HG02678 (cell line): ENCODE measurements at regions not wholly inside any gene's neighbourhood (a gene's known extent, or its start where the extent isn't known, plus 50 kb on each side); places are given as distances from the start of the nearest gene placed in this dataset.

Experiments
- ATAC-seq: cut with Tn5 transposase; IDR thresholded peaks from one replicate; pipeline ENCODE4 v1.9.1; 2021; ENCODE audit warnings: mild to moderate bottlenecking, moderate library complexity; ENCODE audit not compliant: unreplicated experiment

DNA sequence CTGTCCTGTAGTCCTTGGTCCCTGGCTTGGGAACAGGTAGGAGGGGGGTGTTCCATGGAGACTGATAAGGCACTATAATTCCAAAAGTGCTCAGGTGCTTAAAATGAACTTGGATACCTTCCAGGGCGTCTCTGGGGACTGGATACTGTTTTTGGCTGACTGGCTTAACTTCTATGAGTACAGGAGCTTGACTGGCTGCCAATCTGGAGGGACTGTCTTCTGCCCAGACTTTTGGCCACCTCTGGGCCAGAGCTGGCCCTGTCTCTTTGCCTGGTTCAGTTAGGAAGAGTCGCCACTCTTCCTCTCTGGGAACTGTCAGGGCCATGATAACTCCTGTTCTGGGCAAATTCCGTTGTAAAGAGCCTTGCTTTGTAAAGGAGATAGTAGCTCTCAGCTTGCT lies 407.0 kb downstream of the TGFB2 start:
- ATAC-seq, result no peak

DNA sequence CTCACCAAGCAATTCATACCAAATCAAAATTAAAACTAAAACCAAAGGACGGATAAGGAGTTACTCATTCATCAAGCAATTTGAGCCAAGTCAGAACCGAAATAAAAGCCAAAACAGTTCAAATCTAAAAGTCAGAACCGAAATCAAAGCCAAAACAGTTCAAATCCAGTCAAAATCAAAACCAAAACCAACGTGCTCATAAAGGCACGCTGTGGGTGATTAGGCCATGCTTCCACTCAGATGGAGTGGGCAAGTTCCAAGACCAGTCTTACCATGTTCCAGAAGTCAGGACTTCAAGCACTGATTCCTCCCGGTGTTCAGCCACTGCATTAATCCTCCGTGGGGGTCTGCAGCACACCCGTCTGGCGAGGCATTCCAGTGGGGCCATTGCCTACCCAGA lies 409.3 kb downstream of the TGFB2 start:
- ATAC-seq, result no peak

- no peak for ATAC-seq
These were observed 410.0 kb downstream of the TGFB2 start for GRCh38 chr1:218755128-218755527.

- no peak for ATAC-seq
These were observed 413.9 kb upstream of the LYPLAL1 start for GRCh38 chr1:218759795-218760194.

- no peak for ATAC-seq
These were observed 412.8 kb upstream of the LYPLAL1 start for GRCh38 chr1:218760601-218761570.

DNA sequence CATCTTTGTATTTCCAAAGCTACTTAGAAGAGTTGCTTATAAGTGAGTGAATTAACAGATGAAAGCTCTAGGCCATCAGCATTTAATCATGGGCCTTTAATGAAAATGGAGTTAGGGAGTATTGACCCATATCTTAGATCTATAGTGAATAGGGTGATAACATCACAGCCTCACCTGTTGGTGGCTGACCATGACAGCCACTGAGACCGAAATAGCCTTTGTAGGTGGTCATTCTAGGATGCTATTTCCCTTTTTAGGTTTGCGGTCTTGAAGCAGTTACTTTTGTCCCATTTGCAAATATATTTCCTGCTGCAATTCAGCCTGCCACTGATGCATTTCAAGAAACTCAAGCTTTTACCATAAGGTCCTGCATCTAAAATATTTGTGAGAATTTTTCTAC lies 410.1 kb upstream of the LYPLAL1 start:
- peak; percentile 63 for ATAC-seq

DNA sequence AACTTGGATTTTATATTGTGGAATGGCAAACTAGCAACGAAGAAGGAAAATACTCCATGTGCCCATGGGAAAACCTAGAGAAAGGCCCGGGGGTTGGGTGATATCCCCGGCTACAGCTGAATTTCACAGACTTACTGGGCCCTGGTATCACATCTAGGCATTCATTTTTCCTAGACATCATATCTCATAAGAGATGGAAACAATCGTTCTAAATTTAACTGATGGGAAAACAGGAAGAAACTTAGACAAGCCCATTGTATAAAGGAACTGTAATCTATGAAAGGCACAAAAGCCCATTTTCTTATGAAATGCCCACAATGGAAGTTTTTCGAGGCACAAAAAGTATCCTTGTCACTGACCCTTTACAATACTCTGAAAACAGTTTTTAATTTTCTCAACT lies 407.9 kb upstream of the LYPLAL1 start:
- no peak for ATAC-seq

- ATAC-seq, result no peak
These were observed 401.7 kb upstream of the LYPLAL1 start for GRCh38 chr1:218771931-218772330.

DNA sequence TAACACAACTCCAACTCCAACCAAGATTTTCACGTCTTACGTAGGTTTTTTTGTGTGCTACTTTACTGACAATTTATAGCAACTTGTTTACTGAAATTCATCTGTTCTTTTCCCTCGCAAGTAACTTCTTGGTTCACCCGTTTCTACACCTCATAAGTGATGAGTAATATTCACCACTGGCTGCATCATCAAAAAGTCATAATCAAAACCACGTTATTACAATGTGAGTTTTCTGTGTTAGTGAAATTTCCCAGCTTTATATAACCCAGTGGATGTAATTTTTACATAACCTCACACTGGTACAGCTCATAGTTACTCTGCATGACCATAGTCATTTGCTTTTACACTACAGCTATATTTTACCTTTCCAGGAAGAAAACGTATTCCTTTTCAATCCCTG lies 401.1 kb upstream of the LYPLAL1 start:
- no peak for ATAC-seq

DNA sequence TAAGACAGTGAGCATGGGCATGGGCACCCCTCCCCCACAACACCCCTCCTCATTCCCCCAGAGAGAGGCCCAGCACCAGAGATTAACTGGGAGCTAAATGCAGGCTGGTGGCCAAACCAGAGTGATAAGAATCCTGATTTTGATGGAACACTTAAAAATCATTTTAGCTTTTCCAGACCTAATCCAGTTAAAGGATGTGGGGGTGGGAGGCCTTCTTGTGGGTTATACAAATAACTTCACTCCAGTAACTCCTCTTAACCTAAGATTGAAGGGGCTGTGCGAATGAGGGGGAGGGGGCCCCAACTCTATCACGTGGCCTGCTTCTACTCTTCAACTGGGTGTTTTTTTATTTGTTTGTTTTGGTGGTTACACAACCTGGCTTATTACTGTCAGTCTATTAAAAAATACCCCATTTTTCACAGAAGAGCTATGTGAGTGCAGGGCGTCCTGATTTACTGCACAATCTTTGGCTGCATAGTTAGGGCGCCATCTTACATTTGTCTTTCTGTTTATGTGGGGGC lies 398.1 kb upstream of the LYPLAL1 start:
- ATAC-seq, result no peak

- no peak for ATAC-seq
These were observed 395.2 kb upstream of the LYPLAL1 start for GRCh38 chr1:218778257-218779126.

- ATAC-seq, result no peak
These were observed 394.2 kb upstream of the LYPLAL1 start for GRCh38 chr1:218779341-218780100.

DNA sequence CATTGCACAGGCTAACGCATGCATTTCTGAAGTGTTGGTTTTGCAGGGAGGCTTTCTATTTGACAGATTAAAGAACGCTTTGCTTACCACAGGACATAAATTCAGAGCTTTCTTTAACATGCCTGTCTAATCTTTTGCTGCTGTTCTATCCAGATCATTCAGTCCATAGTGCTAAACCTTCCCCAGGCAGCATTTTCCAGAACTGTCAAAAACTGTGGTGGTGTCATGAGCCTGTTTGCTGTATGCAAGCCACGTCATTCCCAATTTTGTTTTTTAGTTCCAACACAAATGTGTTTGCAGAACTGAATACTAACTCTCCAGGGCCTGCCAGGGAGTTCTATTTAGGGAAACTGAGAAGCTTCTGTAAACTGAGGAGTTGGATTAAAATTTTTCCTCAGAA lies 390.5 kb upstream of the LYPLAL1 start:
- no peak for ATAC-seq

DNA sequence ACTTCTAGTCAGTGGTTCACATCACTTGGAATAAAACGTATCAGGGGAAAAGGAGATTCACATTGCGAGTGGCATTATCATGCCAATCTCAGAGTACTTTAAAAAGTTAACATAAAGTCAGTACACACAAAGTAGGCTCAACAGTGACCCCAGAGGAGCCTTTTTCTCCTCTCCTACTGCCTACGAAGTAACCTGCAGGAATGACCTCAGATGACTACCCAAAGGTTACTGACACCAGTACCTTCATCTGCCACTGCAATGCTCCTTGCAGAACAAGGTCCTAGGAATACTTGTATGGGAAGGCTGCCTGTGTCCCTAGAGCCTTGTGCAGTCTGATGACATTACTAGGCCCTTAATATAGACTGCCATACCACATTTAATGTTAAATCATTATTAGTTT lies 389.8 kb upstream of the LYPLAL1 start:
- ATAC-seq, result no peak

GRCh38 chr1:218785928-218786327 lies 387.8 kb upstream of the LYPLAL1 start:
- no peak for ATAC-seq

DNA sequence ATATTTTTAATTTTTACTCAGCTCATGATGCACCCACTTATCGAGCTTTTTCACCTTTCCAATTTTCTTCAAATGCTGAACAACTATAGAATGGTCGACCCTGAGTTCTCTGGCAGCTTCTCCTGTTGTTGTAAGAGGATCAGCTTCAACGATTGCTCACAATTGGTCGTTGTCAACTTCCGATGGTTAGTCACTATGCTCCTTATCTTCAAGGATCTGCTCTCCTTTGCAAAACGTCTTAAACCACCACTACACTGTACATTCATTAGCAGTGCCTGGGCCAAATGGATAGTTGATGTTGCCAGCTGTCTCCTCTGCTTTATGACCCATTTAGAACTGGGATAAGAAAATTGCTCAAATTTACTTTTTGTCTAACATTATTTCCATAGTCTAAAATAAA lies 385.9 kb upstream of the LYPLAL1 start:
- ATAC-seq, result no peak

- ATAC-seq, result no peak
These were observed 376.9 kb upstream of the LYPLAL1 start for GRCh38 chr1:218796773-218797172.

- ATAC-seq, result no peak
These were observed 370.9 kb upstream of the LYPLAL1 start for GRCh38 chr1:218802799-218803198.

DNA sequence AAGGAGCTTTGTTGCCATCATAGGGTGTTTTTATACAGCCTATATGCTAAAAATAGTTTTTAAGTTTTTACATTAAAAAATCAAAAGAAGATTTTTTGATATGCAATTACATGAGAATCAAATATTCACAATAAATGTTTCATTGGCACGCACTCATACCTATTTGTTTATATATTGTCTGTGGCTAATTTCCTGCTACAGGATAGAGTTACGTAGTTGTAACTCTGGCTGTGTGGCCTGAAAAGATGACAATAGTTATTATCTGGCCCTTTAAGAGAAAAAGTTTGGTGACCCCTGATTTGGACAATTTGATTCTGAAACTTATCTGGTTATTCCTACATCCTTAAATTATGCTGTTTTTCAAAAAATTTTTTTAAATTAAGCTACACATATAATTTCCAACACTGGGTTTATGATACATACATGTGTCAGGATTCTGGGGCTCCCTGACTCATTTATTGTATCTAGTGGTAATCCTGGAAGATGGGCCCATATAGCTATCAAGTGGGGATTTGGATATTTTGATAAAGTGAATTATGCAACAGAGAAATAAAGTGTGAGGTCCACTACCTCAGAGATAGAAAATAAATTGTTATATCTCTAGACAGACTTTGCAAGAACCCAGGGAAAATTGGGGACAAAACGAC lies 370.2 kb upstream of the LYPLAL1 start:
- no peak for ATAC-seq

GRCh38 chr1:218804014-218804785 lies 369.5 kb upstream of the LYPLAL1 start:
- no peak for ATAC-seq
